HG03457 (cell line): ENCODE measurements at regions not wholly inside any gene's neighbourhood (a gene's known extent, or its start where the extent isn't known, plus 50 kb on each side); places are given as distances from the start of the nearest gene placed in this dataset.

Experiments used
- ATAC-seq: cut with Tn5 transposase; IDR thresholded peaks from one replicate; pipeline ENCODE4 v1.9.1; 2021; ENCODE audit warnings: moderate number of reproducible peaks; ENCODE audit not compliant: unreplicated experiment

- no peak for ATAC-seq
These were observed 63.6 kb downstream of the PCDH7 start for GRCh38 chr4:30783751-30784150.

- ATAC-seq, result no peak
These were observed 69.1 kb downstream of the PCDH7 start for GRCh38 chr4:30789219-30789671.

- ATAC-seq, result no peak
These were observed 70.0 kb downstream of the PCDH7 start for GRCh38 chr4:30790123-30790522.

- ATAC-seq, result no peak
These were observed 70.8 kb downstream of the PCDH7 start for GRCh38 chr4:30790998-30791397.

GRCh38 chr4:30792601-30793000, 72.4 kb downstream of the PCDH7 start:
- ATAC-seq, result no peak

GRCh38 chr4:30801876-30802275, 81.7 kb downstream of the PCDH7 start:
- no peak for ATAC-seq

- no peak for ATAC-seq
These were observed 82.6 kb downstream of the PCDH7 start for GRCh38 chr4:30802622-30803323.

- no peak for ATAC-seq
These were observed 88.1 kb downstream of the PCDH7 start for GRCh38 chr4:30808276-30808675.

GRCh38 chr4:30811296-30811695, 91.1 kb downstream of the PCDH7 start:
- ATAC-seq, result no peak

GRCh38 chr4:30815685-30816084, 95.5 kb downstream of the PCDH7 start:
- no peak for ATAC-seq

GRCh38 chr4:30817447-30817846, 97.3 kb downstream of the PCDH7 start:
- ATAC-seq, result no peak

- no peak for ATAC-seq
These were observed 98.4 kb downstream of the PCDH7 start for GRCh38 chr4:30818541-30818940.

GRCh38 chr4:30821275-30821674, 101.1 kb downstream of the PCDH7 start:
- ATAC-seq, result no peak

- ATAC-seq, result no peak
These were observed 101.9 kb downstream of the PCDH7 start for GRCh38 chr4:30821859-30822612.

GRCh38 chr4:30822911-30823551, 102.9 kb downstream of the PCDH7 start:
- no peak for ATAC-seq

- no peak for ATAC-seq
These were observed 105.0 kb downstream of the PCDH7 start for GRCh38 chr4:30825008-30825770.

GRCh38 chr4:30828264-30828926, 108.2 kb downstream of the PCDH7 start:
- no peak for ATAC-seq

GRCh38 chr4:30832639-30833038, 112.5 kb downstream of the PCDH7 start:
- ATAC-seq, result no peak

GRCh38 chr4:30833206-30833605, 113.0 kb downstream of the PCDH7 start:
- ATAC-seq, result no peak

- ATAC-seq, result no peak
These were observed 114.9 kb downstream of the PCDH7 start for GRCh38 chr4:30835044-30835443.

GRCh38 chr4:30836231-30836630, 116.1 kb downstream of the PCDH7 start:
- ATAC-seq, result no peak
